Calu3 (cell line): ENCODE measurements at regions not wholly inside any gene's neighbourhood (a gene's known extent, or its start where the extent isn't known, plus 50 kb on each side); places are given as distances from the start of the nearest gene placed in this dataset.
"Not testable (repeated sequence)": the region's sequence is repeated elsewhere in the genome, so short reads cannot be mapped to it uniquely, and the experiment has no call there.

Experiments
- BruUV-seq: library from RNA; stranded (reverse); fragments of 400-500 nt; replicated peaks from 2 replicates; lab custom pipeline; 2021; lab: Mats Ljungman, UMichigan
- CTCF ChIA-PET: fragments of 300-600 bp; sonication (Branson Sonifier 250); formaldehyde crosslinking; loops from one replicate; lab custom pipeline; 2022; ENCODE audit warnings: antibody characterized with exemption; lab: Charles Lee
- DNase-seq: peaks from one replicate; pipeline ENCODE4 v3.0.0; 2022
- H3K27ac Mint-ChIP-seq: one replicate; pipeline ENCODE4 v1.8.0; 2022; ENCODE audit warnings: mixed read lengths; ENCODE audit not compliant: unreplicated experiment
- H3K27me3 Mint-ChIP-seq: one replicate; pipeline ENCODE4 v1.8.0; 2022; ENCODE audit warnings: mixed read lengths; ENCODE audit not compliant: unreplicated experiment
- H3K36me3 Mint-ChIP-seq: one replicate; pipeline ENCODE4 v1.8.0; 2022; ENCODE audit warnings: mild to moderate bottlenecking, moderate library complexity, mixed read lengths; ENCODE audit not compliant: insufficient read depth, unreplicated experiment
- H3K4me1 Mint-ChIP-seq: one replicate; pipeline ENCODE4 v1.8.0; 2022; ENCODE audit warnings: mild to moderate bottlenecking, low read depth, mixed read lengths; ENCODE audit not compliant: unreplicated experiment
- H3K4me3 Mint-ChIP-seq: one replicate; pipeline ENCODE4 v1.8.0; 2022; ENCODE audit warnings: mild to moderate bottlenecking, low read depth, moderate library complexity, mixed read lengths; ENCODE audit not compliant: unreplicated experiment
- H3K9me3 Mint-ChIP-seq: one replicate; pipeline ENCODE4 v1.8.0; 2022; ENCODE audit warnings: low read depth, mixed read lengths; ENCODE audit not compliant: unreplicated experiment
- CTCF ChIP-seq: fragments of 200-600 bp; IDR thresholded peaks from one replicate; pipeline ENCODE4 v1.8.0; 2022; ENCODE audit warnings: antibody characterized with exemption; ENCODE audit not compliant: unreplicated experiment
- intact Hi-C: fragments of 100-400 bp; cut with micrococcal nuclease; formaldehyde crosslinking; loops from one replicate; pipeline ENCODE4 v1.10.0; 2022; ENCODE audit not compliant: unreplicated experiment

- Mint-ChIP-seq H3K27ac (no peak overlapping the region), H3K36me3 (no peaks in the 10 kb centered on the region), H3K4me3 (no peak overlapping the region), H3K27me3 (no peaks in the 10 kb centered on the region), H3K4me1 (no peaks in the 10 kb centered on the region), H3K9me3 (peaks cover 4% of the 10 kb centered on the region)
- CTCF ChIA-PET, result no interaction called here
- intact Hi-C loops, result no loop called here
- no peak for TF ChIP-seq CTCF
- BruUV-seq, result no TSS peak
- DNase-seq, result no peak
Observed at GRCh38 chr1:116297495-116298212, 75.4 kb upstream of the ATP1A1 start.

- H3K4me3 Mint-ChIP-seq, result not testable (repeated sequence)
Observed at GRCh38 chr1:116298213-116298579, 74.8 kb upstream of the ATP1A1 start.

GRCh38 chr1:116298746-116299145 lies 74.3 kb upstream of the ATP1A1 start:
- intact Hi-C loops, result no loop called here
- CTCF ChIA-PET, result no interaction called here
- Mint-ChIP-seq H3K36me3 (no peaks in the 10 kb centered on the region), H3K9me3 (peaks cover 4% of the 10 kb centered on the region), H3K4me3 (no peak overlapping the region), H3K4me1 (no peaks in the 10 kb centered on the region), H3K27me3 (no peaks in the 10 kb centered on the region), H3K27ac (no peak overlapping the region)
- no peak for DNase-seq
- BruUV-seq, result no TSS peak
- TF ChIP-seq CTCF, result no peak

More at GRCh38 chr1:116298213-116298579, 74.8 kb upstream of the ATP1A1 start:
- CTCF ChIA-PET, BruUV-seq, H3K36me3 Mint-ChIP-seq, intact Hi-C loops, H3K9me3 Mint-ChIP-seq, H3K27me3 Mint-ChIP-seq, H3K27ac Mint-ChIP-seq, H3K4me1 Mint-ChIP-seq, DNase-seq: not testable (repeated sequence)

GRCh38 chr1:116299248-116299647 lies 73.8 kb upstream of the ATP1A1 start:
- Mint-ChIP-seq H3K27ac (no peak overlapping the region), H3K4me3 (no peak overlapping the region), H3K9me3 (peaks cover 4% of the 10 kb centered on the region), H3K36me3 (no peaks in the 10 kb centered on the region), H3K4me1 (no peaks in the 10 kb centered on the region), H3K27me3 (no peaks in the 10 kb centered on the region)
- intact Hi-C loops, result no loop called here
- TF ChIP-seq CTCF, result no peak
- BruUV-seq, result no TSS peak
- CTCF ChIA-PET, result no interaction called here
- DNase-seq, result no peak

- intact Hi-C loops, result no loop called here
- H3K4me3 Mint-ChIP-seq, result no peak overlapping the region
- no peaks in the 10 kb centered on the region for H3K27me3 Mint-ChIP-seq
- no peaks in the 10 kb centered on the region for H3K36me3 Mint-ChIP-seq
- no TSS peak for BruUV-seq
- H3K9me3 Mint-ChIP-seq, result peaks cover 4% of the 10 kb centered on the region
- DNase-seq, result no peak
- CTCF ChIA-PET, result no interaction called here
- no peaks in the 10 kb centered on the region for H3K4me1 Mint-ChIP-seq
- no peak overlapping the region for H3K27ac Mint-ChIP-seq
- TF ChIP-seq CTCF, result no peak
Observed at GRCh38 chr1:116302281-116302680, 70.8 kb upstream of the ATP1A1 start.
